NCI-H82 treated with DMSO at 0.1 percent for 48 hours (cell line): ENCODE measurements at regions not wholly inside any gene's neighbourhood (a gene's known extent, or its start where the extent isn't known, plus 50 kb on each side); places are given as distances from the start of the nearest gene placed in this dataset.

Experiments
- DNase-seq: peaks from one replicate; lab custom pipeline; 2025; ENCODE audit not compliant: unreplicated experiment; lab: John Stamatoyannopoulos, UW

- DNase-seq = no peak
Measured at GRCh38 chr3:59450946-59451763, 401.3 kb upstream of the CFAP20DC start.

GRCh38 chr3:59450437-59450836 is 400.6 kb upstream of the CFAP20DC start:
- DNase-seq = no peak

- DNase-seq = no peak
Measured at GRCh38 chr3:59446775-59447465, 397.1 kb upstream of the CFAP20DC start.

- DNase-seq = no peak
Measured at GRCh38 chr3:59444676-59445075, 394.9 kb upstream of the CFAP20DC start.

- DNase-seq = no peak
Measured at GRCh38 chr3:59444294-59444671, 394.5 kb upstream of the CFAP20DC start.

- no peak for DNase-seq
Measured at GRCh38 chr3:59443618-59444293, 393.9 kb upstream of the CFAP20DC start.

- peak; percentile 20 for DNase-seq
Measured at GRCh38 chr3:59442046-59442445, 392.2 kb upstream of the CFAP20DC start.

- DNase-seq = no peak
Measured at GRCh38 chr3:59440285-59441028, 390.6 kb upstream of the CFAP20DC start.

GRCh38 chr3:59438492-59438891 is 388.7 kb upstream of the CFAP20DC start:
- DNase-seq = no peak

- no peak for DNase-seq
Measured at GRCh38 chr3:59436164-59436958, 386.5 kb upstream of the CFAP20DC start.

- no peak for DNase-seq
Measured at GRCh38 chr3:59433546-59433945, 383.7 kb upstream of the CFAP20DC start.

- DNase-seq = no peak
Measured at GRCh38 chr3:59432665-59433064, 382.8 kb upstream of the CFAP20DC start.

- no peak for DNase-seq
Measured at GRCh38 chr3:59430341-59430740, 380.5 kb upstream of the CFAP20DC start.

- no peak for DNase-seq
Measured at GRCh38 chr3:59429198-59429597, 379.4 kb upstream of the CFAP20DC start.

- no peak for DNase-seq
Measured at GRCh38 chr3:59426821-59427565, 377.2 kb upstream of the CFAP20DC start.

GRCh38 chr3:59425942-59426341 is 376.1 kb upstream of the CFAP20DC start:
- DNase-seq = no peak

GRCh38 chr3:59425371-59425770 is 375.5 kb upstream of the CFAP20DC start:
- no peak for DNase-seq

GRCh38 chr3:59424268-59425010 is 374.6 kb upstream of the CFAP20DC start:
- no peak for DNase-seq

- DNase-seq = no peak
Measured at GRCh38 chr3:59423707-59424106, 373.9 kb upstream of the CFAP20DC start.
